Pulmonary artery endothelial cell (primary cell): ENCODE measurements at regions not wholly inside any gene's neighbourhood (a gene's known extent, or its start where the extent isn't known, plus 50 kb on each side); places are given as distances from the start of the nearest gene placed in this dataset.

Source experiments
- DNase-seq: peaks from one replicate; pipeline ENCODE4 v3.0.0-alpha.2; 2011; ENCODE audit warnings: low read depth, low spot score

- no peak for DNase-seq
Measured at GRCh38 chr17:77734371-77735080, 224.0 kb upstream of the TNRC6C start.

DNA sequence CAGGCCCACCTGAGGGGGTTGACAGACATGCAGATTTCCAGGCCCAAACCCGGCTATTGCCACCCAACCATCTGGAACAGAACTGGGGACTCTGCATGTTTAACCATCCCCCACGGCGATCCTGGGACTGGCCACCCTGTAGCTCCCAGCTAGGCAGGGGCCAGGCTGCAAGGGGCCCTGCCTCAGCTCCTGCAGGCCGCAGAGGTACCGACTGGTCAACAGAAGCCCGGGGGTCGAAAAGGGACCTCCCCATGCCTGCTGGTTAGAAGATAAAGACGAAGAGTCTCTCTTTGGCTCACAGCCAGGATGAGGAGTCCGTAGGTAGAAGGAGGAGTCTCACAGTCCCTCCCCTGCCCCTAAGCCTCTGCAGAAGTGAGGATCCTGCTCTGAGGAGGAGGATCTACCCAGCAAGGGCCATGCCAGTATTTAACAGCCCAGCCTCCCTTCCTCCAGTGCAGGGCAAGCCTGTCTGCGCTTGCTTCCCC lies 223.4 kb upstream of the TNRC6C start:
- DNase-seq = no peak

GRCh38 chr17:77735566-77736198 lies 222.8 kb upstream of the TNRC6C start:
- no peak for DNase-seq

DNA sequence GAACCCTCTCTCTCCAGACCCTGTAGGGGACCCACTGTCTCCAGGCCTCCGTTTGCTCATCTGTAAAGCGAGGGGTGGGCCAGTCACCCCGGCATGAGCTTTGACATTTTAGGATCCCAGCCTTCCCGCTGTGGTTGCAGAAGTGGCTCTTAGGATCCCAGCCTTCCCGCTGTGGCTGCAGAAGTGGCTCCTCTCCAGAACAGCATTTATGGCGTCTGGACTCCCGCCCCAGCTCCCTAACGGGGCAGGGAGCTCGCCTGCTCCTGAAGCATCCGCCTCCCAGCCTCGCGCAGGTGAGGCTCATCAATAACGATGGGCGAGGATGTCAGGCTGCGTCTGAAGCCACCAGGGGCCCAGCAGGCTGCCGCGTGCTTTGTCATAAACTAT lies 222.3 kb upstream of the TNRC6C start:
- no peak for DNase-seq

DNA sequence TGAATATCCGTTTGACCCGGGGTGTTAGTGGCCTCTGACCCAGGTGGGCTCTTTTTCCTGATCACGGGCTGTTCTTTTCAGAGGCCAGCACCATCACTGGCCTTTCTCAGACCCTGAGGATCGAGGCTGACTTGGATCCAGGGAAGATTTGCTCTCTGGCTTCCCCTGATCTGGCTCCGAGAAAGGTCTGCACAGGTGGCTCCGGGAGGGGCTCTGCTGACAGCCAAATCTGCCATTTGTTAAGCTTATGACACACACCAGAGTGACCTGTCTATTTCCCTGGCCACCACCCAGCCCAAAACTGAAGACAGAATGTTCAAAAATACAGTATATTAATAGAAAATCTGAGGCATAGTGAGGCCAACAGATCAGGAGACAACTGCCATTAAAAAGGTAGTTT lies 221.8 kb upstream of the TNRC6C start:
- no peak for DNase-seq

DNA sequence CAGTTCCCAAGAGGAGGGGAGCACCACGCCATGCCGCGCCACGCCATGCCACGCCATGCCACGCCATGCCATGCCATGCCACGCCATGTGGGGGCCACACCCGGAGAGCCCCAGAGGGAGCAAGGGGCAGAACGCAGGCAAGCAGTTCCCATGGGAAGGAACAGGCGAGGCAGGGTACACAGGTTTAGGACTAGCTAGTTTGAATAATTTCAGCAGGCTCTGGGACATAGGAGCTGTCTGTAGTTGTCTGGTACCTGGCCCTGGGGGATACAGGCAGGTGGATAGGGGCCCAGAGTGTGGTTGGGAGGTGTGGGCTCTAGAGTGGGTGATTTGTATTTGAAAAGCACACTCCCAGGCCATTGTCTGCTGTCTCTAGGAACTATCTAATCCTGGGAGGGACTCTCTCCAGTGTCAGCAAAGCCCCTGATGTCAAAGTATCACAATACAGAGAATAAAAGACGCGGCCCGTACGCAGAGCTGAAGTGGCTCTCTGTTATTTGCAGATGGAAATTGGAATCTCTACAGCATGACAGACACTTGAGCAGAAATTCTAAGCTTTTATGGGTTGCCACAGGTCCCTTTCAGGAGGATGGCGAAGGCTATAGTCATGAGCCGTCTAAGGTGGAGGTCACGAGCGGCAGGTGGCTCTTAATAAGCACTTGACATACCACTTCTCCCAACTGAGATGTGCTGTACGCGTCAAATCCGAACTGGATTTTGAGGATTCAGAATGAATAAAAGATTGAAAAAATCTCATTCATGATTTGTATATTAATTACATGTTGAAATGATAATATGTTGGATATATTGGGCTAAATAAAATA lies 220.8 kb upstream of the TNRC6C start:
- no peak for DNase-seq

- DNase-seq = no peak
Measured at GRCh38 chr17:77738751-77739531, 219.6 kb upstream of the TNRC6C start.

- no peak for DNase-seq
Measured at GRCh38 chr17:77740481-77740880, 218.0 kb upstream of the TNRC6C start.

GRCh38 chr17:77741109-77741508 lies 217.4 kb upstream of the TNRC6C start:
- DNase-seq = no peak

- no peak for DNase-seq
Measured at GRCh38 chr17:77742579-77742978, 215.9 kb upstream of the TNRC6C start.

DNA sequence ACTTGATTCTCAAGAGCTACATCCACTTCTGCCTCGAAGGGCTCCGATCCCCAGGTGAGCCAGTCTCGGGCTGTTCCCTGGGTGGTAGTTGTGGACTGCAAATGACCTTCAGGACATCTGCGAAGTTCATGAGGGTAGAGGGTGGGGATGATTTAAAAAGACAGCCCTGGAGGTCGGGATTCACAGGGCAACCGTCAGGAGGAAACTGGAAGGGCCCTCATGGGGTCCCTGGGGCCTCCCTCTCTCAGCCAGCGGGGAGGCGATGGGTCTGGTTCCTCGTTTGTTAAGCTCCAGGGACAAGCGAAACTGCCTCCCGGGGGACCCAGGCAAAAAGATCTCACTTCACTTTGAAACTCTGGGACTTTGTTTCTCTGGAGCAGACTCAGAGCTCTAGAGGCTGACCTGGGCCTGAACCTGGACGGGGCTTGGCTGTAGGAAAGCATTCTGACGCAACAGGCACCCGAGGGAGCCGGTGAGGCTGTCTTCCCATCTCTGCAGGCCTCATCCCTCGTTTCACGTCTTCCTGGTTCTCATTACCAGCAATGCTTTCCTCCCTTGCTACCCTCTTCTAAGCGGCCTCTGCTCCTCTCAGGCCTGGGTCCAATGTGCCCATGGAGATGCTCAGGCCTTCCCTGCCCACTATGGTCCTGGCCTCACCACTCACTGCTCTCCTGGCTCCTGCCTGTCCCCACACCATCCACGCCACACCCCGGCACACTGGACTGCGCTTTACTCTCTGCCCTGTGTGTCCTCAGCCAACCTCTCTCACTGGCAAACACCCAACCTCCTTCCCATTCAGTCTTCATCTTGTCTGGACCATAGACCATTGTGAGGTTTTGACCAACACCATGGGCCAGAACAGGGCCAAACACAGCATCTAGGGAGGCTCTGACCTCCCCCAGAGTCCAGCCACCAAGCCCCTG lies 214.2 kb upstream of the TNRC6C start:
- DNase-seq = no peak

DNA sequence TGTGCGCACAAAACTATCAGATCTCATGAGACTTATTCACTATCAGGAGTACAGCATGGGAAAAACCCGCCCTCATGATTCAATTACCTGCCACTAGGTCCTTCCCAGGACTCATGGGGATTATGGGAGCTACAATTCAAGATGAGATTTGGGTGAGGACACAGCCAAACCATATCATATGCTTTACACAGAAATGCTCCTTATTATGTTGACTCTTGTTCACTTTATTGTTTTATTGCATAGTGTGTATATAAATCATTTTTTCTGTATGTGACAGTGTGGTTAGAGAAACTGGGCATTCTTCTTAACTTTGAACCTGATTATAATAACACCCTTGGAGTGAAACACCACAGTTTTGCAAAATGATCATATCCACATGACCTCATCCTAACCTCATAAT lies 212.8 kb upstream of the TNRC6C start:
- DNase-seq = no peak

DNA sequence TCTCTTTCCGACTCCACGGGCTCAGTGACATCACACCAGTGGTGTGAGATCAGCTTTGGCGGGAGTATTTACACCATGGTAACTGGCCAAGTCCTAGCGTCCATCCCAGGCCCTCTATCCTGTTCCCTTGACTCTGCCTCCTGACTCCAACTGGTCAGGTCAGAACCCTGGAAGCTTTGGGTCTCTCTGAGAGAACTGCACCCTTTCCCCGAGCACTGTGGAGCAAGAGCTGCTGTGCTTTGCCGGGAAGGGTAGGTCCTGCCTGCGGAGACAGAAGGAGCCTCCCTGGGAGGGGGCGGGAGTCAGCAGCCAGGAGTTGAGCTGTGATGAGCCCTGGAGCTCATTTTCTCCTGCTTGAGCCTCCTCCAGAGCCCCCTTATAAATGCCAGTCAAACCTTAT lies 212.1 kb upstream of the TNRC6C start:
- no peak for DNase-seq

- no peak for DNase-seq
Measured at GRCh38 chr17:77746896-77747554, 211.5 kb upstream of the TNRC6C start.

GRCh38 chr17:77748436-77748835 lies 210.1 kb upstream of the TNRC6C start:
- DNase-seq = no peak

GRCh38 chr17:77749321-77749751 lies 209.2 kb upstream of the TNRC6C start:
- no peak for DNase-seq

DNA sequence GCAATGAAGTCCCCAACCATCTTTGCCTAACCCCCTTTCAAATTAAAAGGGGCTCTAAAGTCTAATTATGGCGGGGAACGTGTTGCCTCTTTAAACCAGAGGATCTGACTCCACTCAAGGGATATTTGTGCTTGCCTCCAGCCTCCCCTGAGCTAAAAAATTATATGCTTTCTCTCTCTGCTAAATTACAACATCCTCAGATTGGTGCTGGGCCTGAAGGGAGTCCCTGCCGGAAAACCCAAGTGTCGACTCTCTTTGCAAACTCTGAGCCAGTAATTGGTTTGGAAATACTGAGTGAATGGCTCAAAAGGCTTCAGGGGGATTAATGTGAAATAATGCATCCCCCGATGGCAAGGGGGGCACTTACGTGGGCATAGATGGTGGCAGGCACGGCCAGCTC lies 208.5 kb upstream of the TNRC6C start:
- no peak for DNase-seq

DNA sequence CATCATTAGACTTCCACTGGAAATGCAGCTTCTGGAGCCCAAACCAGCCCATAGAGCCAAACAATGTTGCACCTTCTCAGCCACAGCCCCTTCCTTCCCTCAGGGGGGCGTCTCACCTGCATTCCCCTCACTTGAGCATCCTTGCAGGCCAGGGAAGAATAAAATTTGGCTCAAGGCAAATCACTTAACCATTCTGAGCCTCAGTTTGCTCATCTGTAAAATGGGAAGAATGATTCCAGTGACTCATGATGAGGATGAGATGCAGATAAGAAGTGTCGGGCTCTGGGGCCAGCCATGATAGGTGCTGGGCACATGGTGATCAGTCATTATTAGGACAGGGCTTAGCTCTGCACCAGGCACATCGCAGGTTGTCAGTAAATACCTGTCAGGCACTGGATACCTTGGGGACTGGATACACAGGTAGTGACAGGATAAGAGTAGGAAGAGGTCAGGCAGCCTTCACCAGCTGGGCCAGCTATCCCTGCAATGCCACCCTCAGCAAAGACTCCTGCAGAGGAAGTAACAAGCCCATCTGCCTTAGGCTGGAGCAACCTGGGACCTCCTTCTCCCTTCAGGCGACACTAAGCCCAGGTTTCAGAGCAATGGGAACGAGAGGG lies 208.0 kb upstream of the TNRC6C start:
- no peak for DNase-seq

GRCh38 chr17:77753246-77753645 lies 205.3 kb upstream of the TNRC6C start:
- DNase-seq = no peak
